Activated CD4-positive, alpha-beta T cell treated with anti-CD3 and anti-CD28 coated beads, Interleukin-2, amount 10 ng/mL, durations not matched to agents 7 days and 5 days (primary cell): ENCODE measurements at regions not wholly inside any gene's neighbourhood (a gene's known extent, or its start where the extent isn't known, plus 50 kb on each side); places are given as distances from the start of the nearest gene placed in this dataset.

ENCODE experiments used
- CTCF ChIA-PET: fragments of 350-600 bp; sonication (Branson Sonifier 250); formaldehyde crosslinking; loops from one replicate; lab custom pipeline; 2021; ENCODE audit warnings: antibody characterized with exemption; lab: Charles Lee
- POLR2A ChIA-PET: fragments of 350-600 bp; sonication (Branson Sonifier 250); formaldehyde crosslinking; loops from one replicate; lab custom pipeline; 2021; ENCODE audit warnings: antibody characterized with exemption; lab: Charles Lee
- DNase-seq: peaks from one replicate; pipeline ENCODE4 v3.0.0-alpha.2; 2020
- H3K27ac Mint-ChIP-seq: one replicate; pipeline ENCODE4 v1.8.0; 2021; ENCODE audit warnings: mild to moderate bottlenecking, moderate library complexity, mixed read lengths
- H3K27me3 Mint-ChIP-seq: one replicate; pipeline ENCODE4 v1.8.0; 2021; ENCODE audit warnings: mixed read lengths
- H3K36me3 Mint-ChIP-seq: one replicate; pipeline ENCODE4 v1.8.0; 2021; ENCODE audit warnings: low read depth, mixed read lengths
- H3K4me1 Mint-ChIP-seq: one replicate; pipeline ENCODE4 v1.8.0; 2021; ENCODE audit warnings: mixed read lengths
- H3K4me3 Mint-ChIP-seq: one replicate; pipeline ENCODE4 v1.8.0; 2021; ENCODE audit warnings: mild to moderate bottlenecking, moderate library complexity, mixed read lengths
- H3K9me3 Mint-ChIP-seq: one replicate; pipeline ENCODE4 v1.8.0; 2021; ENCODE audit warnings: mixed read lengths

- Mint-ChIP-seq H3K27ac (no peak overlapping the region), H3K36me3 (no peaks in the 10 kb centered on the region), H3K4me3 (no peak overlapping the region), H3K4me1 (peaks cover 13% of the 10 kb centered on the region), H3K27me3 (no peaks in the 10 kb centered on the region), H3K9me3 (no peaks in the 10 kb centered on the region)
- ChIA-PET CTCF (interaction anchor here (1.4 kb wide), 1 partner anchor 96 kb away, joined by 3 read pairs; no protein-coding TSS in a partner anchor), POLR2A (no interaction called here)
- DNase-seq: no peak
Observed at GRCh38 chr2:223701761-223702160, 99.6 kb upstream of the SCG2 start.

- Mint-ChIP-seq H3K9me3 (no peaks in the 10 kb centered on the region), H3K4me1 (peaks cover 13% of the 10 kb centered on the region), H3K27ac (no peak overlapping the region), H3K4me3 (no peak overlapping the region), H3K27me3 (peaks cover 2% of the 10 kb centered on the region), H3K36me3 (no peaks in the 10 kb centered on the region)
- POLR2A ChIA-PET: no interaction called here
- no peak for DNase-seq
- CTCF ChIA-PET: no interaction called here
Observed at GRCh38 chr2:223700221-223700620, 98.1 kb upstream of the SCG2 start.

- POLR2A ChIA-PET: no interaction called here
- CTCF ChIA-PET: no interaction called here
Observed at GRCh38 chr2:223697892-223698645, 95.9 kb upstream of the SCG2 start.

GRCh38 chr2:223697316-223697891 is 95.2 kb upstream of the SCG2 start:
- ChIA-PET POLR2A (no interaction called here), CTCF (no interaction called here)
- Mint-ChIP-seq H3K27me3 (peaks cover 6% of the 10 kb centered on the region), H3K27ac (no peak overlapping the region), H3K36me3 (no peaks in the 10 kb centered on the region), H3K4me1 (peaks cover 13% of the 10 kb centered on the region), H3K9me3 (no peaks in the 10 kb centered on the region), H3K4me3 (no peak overlapping the region)
- DNase-seq: no peak

More at GRCh38 chr2:223697892-223698645, 95.9 kb upstream of the SCG2 start:
- H3K27ac Mint-ChIP-seq: no peak overlapping the region
- H3K4me1 Mint-ChIP-seq: peaks cover 13% of the 10 kb centered on the region
- H3K27me3 Mint-ChIP-seq: peaks cover 6% of the 10 kb centered on the region
- no peak for DNase-seq
- H3K9me3 Mint-ChIP-seq: no peaks in the 10 kb centered on the region
- H3K4me3 Mint-ChIP-seq: no peak overlapping the region
- no peaks in the 10 kb centered on the region for H3K36me3 Mint-ChIP-seq

- Mint-ChIP-seq H3K4me1 (peaks cover 13% of the 10 kb centered on the region), H3K4me3 (no peak overlapping the region), H3K27ac (no peak overlapping the region), H3K9me3 (no peaks in the 10 kb centered on the region), H3K27me3 (peaks cover 8% of the 10 kb centered on the region), H3K36me3 (no peaks in the 10 kb centered on the region)
- POLR2A ChIA-PET: no interaction called here
- DNase-seq: no peak
- CTCF ChIA-PET: interaction anchor here (1.0 kb wide), 1 partner anchor 212 kb away, joined by 3 read pairs; no protein-coding TSS in a partner anchor
Observed at GRCh38 chr2:223696719-223697118, 94.6 kb upstream of the SCG2 start.

- H3K9me3 Mint-ChIP-seq: no peaks in the 10 kb centered on the region
- H3K4me1 Mint-ChIP-seq: no peaks in the 10 kb centered on the region
- POLR2A ChIA-PET: no interaction called here
- peaks cover 14% of the 10 kb centered on the region for H3K27me3 Mint-ChIP-seq
- H3K4me3 Mint-ChIP-seq: no peak overlapping the region
- DNase-seq: no peak
- no peaks in the 10 kb centered on the region for H3K36me3 Mint-ChIP-seq
- CTCF ChIA-PET: no interaction called here
- no peak overlapping the region for H3K27ac Mint-ChIP-seq
Observed at GRCh38 chr2:223692191-223692947, 90.2 kb upstream of the SCG2 start.

- ChIA-PET POLR2A (no interaction called here), CTCF (interaction anchor here (0.5 kb wide), 1 partner anchor 760 kb away, joined by 3 read pairs; no protein-coding TSS in a partner anchor)
- Mint-ChIP-seq H3K4me1 (no peaks in the 10 kb centered on the region), H3K4me3 (no peak overlapping the region), H3K36me3 (no peaks in the 10 kb centered on the region), H3K27ac (no peak overlapping the region), H3K27me3 (peaks cover 13% of the 10 kb centered on the region), H3K9me3 (no peaks in the 10 kb centered on the region)
- DNase-seq: no peak
Observed at GRCh38 chr2:223688094-223688835, 86.1 kb upstream of the SCG2 start.

GRCh38 chr2:223681125-223681524 is 79.0 kb upstream of the SCG2 start:
- no peak overlapping the region for H3K4me3 Mint-ChIP-seq
- no peaks in the 10 kb centered on the region for H3K4me1 Mint-ChIP-seq
- CTCF ChIA-PET: no interaction called here
- DNase-seq: no peak
- no peak overlapping the region for H3K27ac Mint-ChIP-seq
- H3K27me3 Mint-ChIP-seq: peaks cover 7% of the 10 kb centered on the region
- H3K36me3 Mint-ChIP-seq: no peaks in the 10 kb centered on the region
- no peaks in the 10 kb centered on the region for H3K9me3 Mint-ChIP-seq
- POLR2A ChIA-PET: no interaction called here

GRCh38 chr2:223674998-223675609 is 72.9 kb upstream of the SCG2 start:
- Mint-ChIP-seq H3K4me1 (no peaks in the 10 kb centered on the region), H3K27me3 (peaks cover 7% of the 10 kb centered on the region), H3K36me3 (no peaks in the 10 kb centered on the region), H3K9me3 (no peaks in the 10 kb centered on the region), H3K4me3 (no peak overlapping the region), H3K27ac (no peak overlapping the region)
- no peak for DNase-seq
- ChIA-PET POLR2A (no interaction called here), CTCF (no interaction called here)

GRCh38 chr2:223669453-223670225 is 67.5 kb upstream of the SCG2 start:
- Mint-ChIP-seq H3K4me3 (no peak overlapping the region), H3K9me3 (no peaks in the 10 kb centered on the region), H3K36me3 (no peaks in the 10 kb centered on the region), H3K4me1 (no peaks in the 10 kb centered on the region), H3K27ac (no peak overlapping the region), H3K27me3 (peaks cover 7% of the 10 kb centered on the region)
- ChIA-PET POLR2A (no interaction called here), CTCF (interaction anchor here (0.6 kb wide), 1 partner anchor 526 kb away, joined by 3 read pairs; no protein-coding TSS in a partner anchor)
- no peak for DNase-seq

GRCh38 chr2:223668302-223668998 is 66.3 kb upstream of the SCG2 start:
- Mint-ChIP-seq H3K36me3 (no peaks in the 10 kb centered on the region), H3K9me3 (no peaks in the 10 kb centered on the region), H3K27ac (no peak overlapping the region), H3K4me3 (no peak overlapping the region), H3K4me1 (no peaks in the 10 kb centered on the region), H3K27me3 (peaks cover 7% of the 10 kb centered on the region)
- DNase-seq: no peak
- CTCF ChIA-PET: no interaction called here
- POLR2A ChIA-PET: no interaction called here
